HT-29 (cell line): ENCODE measurements at regions not wholly inside any gene's neighbourhood (a gene's known extent, or its start where the extent isn't known, plus 50 kb on each side); places are given as distances from the start of the nearest gene placed in this dataset.

Experiments used
- DNase-seq: peaks from one replicate; pipeline ENCODE4 v3.0.0-alpha.2; 2015; ENCODE audit warnings: low spot score

GRCh38 chr4:123455360-123455759 lies 58.8 kb downstream of the SPRY1 start:
- no peak for DNase-seq

GRCh38 chr4:123462007-123462406 lies 65.4 kb downstream of the SPRY1 start:
- no peak for DNase-seq

- no peak for DNase-seq
Observed at GRCh38 chr4:123463869-123464268, 67.3 kb downstream of the SPRY1 start.

- no peak for DNase-seq
Observed at GRCh38 chr4:123465416-123465815, 68.8 kb downstream of the SPRY1 start.

GRCh38 chr4:123466080-123466785 lies 69.6 kb downstream of the SPRY1 start:
- DNase-seq, result no peak

- no peak for DNase-seq
Observed at GRCh38 chr4:123468479-123469031, 72.0 kb downstream of the SPRY1 start.

- DNase-seq, result no peak
Observed at GRCh38 chr4:123469245-123469644, 72.7 kb downstream of the SPRY1 start.

- no peak for DNase-seq
Observed at GRCh38 chr4:123469696-123470095, 73.1 kb downstream of the SPRY1 start.

GRCh38 chr4:123470640-123471039 lies 74.0 kb downstream of the SPRY1 start:
- no peak for DNase-seq

- no peak for DNase-seq
Observed at GRCh38 chr4:123471655-123472369, 75.2 kb downstream of the SPRY1 start.

- DNase-seq, result no peak
Observed at GRCh38 chr4:123474817-123475216, 78.2 kb downstream of the SPRY1 start.

GRCh38 chr4:123476089-123476488 lies 79.5 kb downstream of the SPRY1 start:
- no peak for DNase-seq

GRCh38 chr4:123477711-123478209 lies 81.2 kb downstream of the SPRY1 start:
- no peak for DNase-seq

- peak; percentile 92 for DNase-seq
Observed at GRCh38 chr4:123478859-123479345, 82.3 kb downstream of the SPRY1 start.

- DNase-seq, result peak; percentile 42
Observed at GRCh38 chr4:123479944-123480343, 83.3 kb downstream of the SPRY1 start.

GRCh38 chr4:123480706-123481418 lies 84.3 kb downstream of the SPRY1 start:
- DNase-seq, result no peak

- DNase-seq, result no peak
Observed at GRCh38 chr4:123481717-123482116, 85.1 kb downstream of the SPRY1 start.

GRCh38 chr4:123484291-123484926 lies 87.8 kb downstream of the SPRY1 start:
- DNase-seq, result no peak

GRCh38 chr4:123485601-123486000 lies 89.0 kb downstream of the SPRY1 start:
- DNase-seq, result no peak

- DNase-seq, result peak; percentile 63
Observed at GRCh38 chr4:123488916-123489315, 92.3 kb downstream of the SPRY1 start.

- no peak for DNase-seq
Observed at GRCh38 chr4:123495530-123495929, 98.9 kb downstream of the SPRY1 start.
